OCI-LY1 (cell line): ENCODE measurements at regions not wholly inside any gene's neighbourhood (a gene's known extent, or its start where the extent isn't known, plus 50 kb on each side); places are given as distances from the start of the nearest gene placed in this dataset.

ENCODE experiments used
- EZH2 ChIP-seq: fragments of 200-600 bp; sonication (generic), shearing (Covaris generic); IDR thresholded peaks from 2 replicates; pipeline ENCODE4 v1.8.0; 2017; ENCODE audit warnings: borderline replicate concordance, mixed run types, mild to moderate bottlenecking, antibody characterized with exemption, low read length, moderate library complexity, mixed read lengths
- TF ChIP-seq, protein P1 (sequence below): fragments of 200-600 bp; sonication (generic), shearing (Covaris generic); IDR thresholded peaks from 2 replicates; pipeline ENCODE4 v1.5.1; 2017; ENCODE audit warnings: mild to moderate bottlenecking, antibody characterized with exemption, low read length, moderate library complexity, mixed read lengths

DNA sequence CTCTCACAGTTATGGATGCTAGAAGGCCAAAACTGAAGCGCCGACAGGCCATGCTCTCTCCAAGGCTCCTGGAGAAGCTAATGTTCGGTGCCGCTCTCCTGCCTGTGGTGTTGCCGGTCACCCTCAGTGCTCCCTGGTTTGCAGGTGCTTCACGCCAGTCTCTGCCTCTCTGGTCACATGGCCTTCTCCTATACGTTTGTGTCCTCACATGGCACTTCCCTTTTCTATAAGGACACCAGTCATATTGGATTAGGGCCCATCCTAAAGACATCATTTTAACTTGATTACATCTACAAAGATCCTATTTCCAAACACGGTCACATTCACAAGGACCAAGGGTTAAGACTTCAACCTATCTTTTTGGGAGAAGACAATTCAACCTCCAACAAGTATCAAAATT lies 671.3 kb upstream of the ARGLU1 start:
- TF ChIP-seq, protein P1, sequence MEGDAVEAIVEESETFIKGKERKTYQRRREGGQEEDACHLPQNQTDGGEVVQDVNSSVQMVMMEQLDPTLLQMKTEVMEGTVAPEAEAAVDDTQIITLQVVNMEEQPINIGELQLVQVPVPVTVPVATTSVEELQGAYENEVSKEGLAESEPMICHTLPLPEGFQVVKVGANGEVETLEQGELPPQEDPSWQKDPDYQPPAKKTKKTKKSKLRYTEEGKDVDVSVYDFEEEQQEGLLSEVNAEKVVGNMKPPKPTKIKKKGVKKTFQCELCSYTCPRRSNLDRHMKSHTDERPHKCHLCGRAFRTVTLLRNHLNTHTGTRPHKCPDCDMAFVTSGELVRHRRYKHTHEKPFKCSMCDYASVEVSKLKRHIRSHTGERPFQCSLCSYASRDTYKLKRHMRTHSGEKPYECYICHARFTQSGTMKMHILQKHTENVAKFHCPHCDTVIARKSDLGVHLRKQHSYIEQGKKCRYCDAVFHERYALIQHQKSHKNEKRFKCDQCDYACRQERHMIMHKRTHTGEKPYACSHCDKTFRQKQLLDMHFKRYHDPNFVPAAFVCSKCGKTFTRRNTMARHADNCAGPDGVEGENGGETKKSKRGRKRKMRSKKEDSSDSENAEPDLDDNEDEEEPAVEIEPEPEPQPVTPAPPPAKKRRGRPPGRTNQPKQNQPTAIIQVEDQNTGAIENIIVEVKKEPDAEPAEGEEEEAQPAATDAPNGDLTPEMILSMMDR: no peak
- no peak for TF ChIP-seq EZH2
